Activated CD8-positive, alpha-beta memory T cell treated with anti-CD3 and anti-CD28 coated beads, Interleukin-2, amount 10 ng/mL, durations not matched to agents 7 days and 5 days (primary cell): ENCODE measurements at regions not wholly inside any gene's neighbourhood (a gene's known extent, or its start where the extent isn't known, plus 50 kb on each side); places are given as distances from the start of the nearest gene placed in this dataset.
"Not testable (repeated sequence)": the region's sequence is repeated elsewhere in the genome, so short reads cannot be mapped to it uniquely, and the experiment has no call there.

Source experiments
- ATAC-seq: fragments of 150-1000 bp; cut with Tn5 transposase; one replicate; pipeline ENCODE4 v1.10.0; 2021; ENCODE audit warnings: moderate library complexity
- CTCF ChIA-PET: fragments of 350-600 bp; sonication (Branson Sonifier 250); formaldehyde crosslinking; loops from one replicate; lab custom pipeline; 2021; ENCODE audit warnings: antibody characterized with exemption; lab: Charles Lee
- DNase-seq: peaks from one replicate; pipeline ENCODE4 v3.0.0-alpha.2; 2020
- H3K27ac Mint-ChIP-seq: one replicate; pipeline ENCODE4 v1.8.0; 2021; ENCODE audit warnings: mild to moderate bottlenecking, mixed read lengths
- H3K27me3 Mint-ChIP-seq: one replicate; pipeline ENCODE4 v1.8.0; 2021; ENCODE audit warnings: mixed read lengths
- H3K36me3 Mint-ChIP-seq: one replicate; pipeline ENCODE4 v1.8.0; 2021; ENCODE audit warnings: mild to moderate bottlenecking, mixed read lengths
- H3K4me1 Mint-ChIP-seq: one replicate; pipeline ENCODE4 v1.8.0; 2021; ENCODE audit warnings: mixed read lengths
- H3K4me3 Mint-ChIP-seq: one replicate; pipeline ENCODE4 v1.8.0; 2021; ENCODE audit warnings: mild to moderate bottlenecking, moderate library complexity, mixed read lengths
- H3K9me3 Mint-ChIP-seq: one replicate; pipeline ENCODE4 v1.8.0; 2022; ENCODE audit warnings: low read depth, mixed read lengths

GRCh38 chr5:30499402-30499801 is 694.1 kb upstream of the CDH6 start:
- Mint-ChIP-seq H3K9me3 (peaks cover 10% of the 10 kb centered on the region), H3K36me3 (no peaks in the 10 kb centered on the region), H3K4me3 (no peak overlapping the region), H3K27ac (no peak overlapping the region), H3K27me3 (no peaks in the 10 kb centered on the region), H3K4me1 (no peaks in the 10 kb centered on the region)
- no peak for DNase-seq
- no peak for ATAC-seq
- CTCF ChIA-PET = no interaction called here

DNA sequence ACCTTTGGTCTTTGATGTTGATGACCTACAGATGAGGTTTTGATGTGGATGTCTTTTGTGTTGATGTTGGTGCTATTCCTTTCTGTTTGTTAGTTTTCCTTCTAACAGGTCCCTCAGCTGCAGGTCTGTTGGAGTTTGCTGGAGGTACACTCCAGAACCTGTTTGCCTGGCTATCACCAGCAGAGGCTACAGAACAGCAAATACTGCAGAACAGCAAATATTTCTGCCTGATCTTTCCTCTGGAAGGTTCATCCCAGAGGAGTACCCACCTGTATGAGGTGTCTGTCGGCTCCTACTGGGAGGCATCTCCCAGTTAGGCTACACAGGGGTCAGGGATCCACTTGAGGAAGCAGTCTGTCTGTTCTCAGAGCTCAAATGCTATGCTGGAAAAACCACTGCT is 694.5 kb upstream of the CDH6 start:
- ATAC-seq (no peak), DNase-seq (no peak)
- no peak overlapping the region for H3K27ac Mint-ChIP-seq
- no peaks in the 10 kb centered on the region for H3K4me1 Mint-ChIP-seq
- CTCF ChIA-PET = no interaction called here
- no peak overlapping the region for H3K4me3 Mint-ChIP-seq
- H3K27me3 Mint-ChIP-seq = no peaks in the 10 kb centered on the region
- H3K9me3 Mint-ChIP-seq = peaks cover 10% of the 10 kb centered on the region
- no peaks in the 10 kb centered on the region for H3K36me3 Mint-ChIP-seq

DNA sequence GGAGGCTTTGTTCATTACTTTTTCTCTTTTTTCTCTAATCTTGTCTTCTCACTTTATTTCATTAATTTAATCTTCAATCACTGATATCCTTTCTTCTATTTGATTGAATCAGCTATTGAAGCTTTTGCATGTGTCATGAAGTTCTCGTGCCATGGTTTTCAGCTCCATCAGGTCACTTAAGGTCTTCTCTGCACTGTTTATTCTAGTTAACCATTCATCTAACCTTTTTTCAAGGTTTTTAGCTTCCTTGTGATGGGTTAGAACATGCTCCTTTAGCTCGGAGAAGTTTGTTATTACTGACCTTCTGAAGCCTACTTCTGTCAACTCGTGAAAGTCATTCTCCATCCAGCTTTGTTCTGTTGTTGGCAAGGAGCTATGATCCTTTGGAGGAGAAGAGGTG is 695.0 kb upstream of the CDH6 start:
- H3K27me3 Mint-ChIP-seq, DNase-seq, CTCF ChIA-PET, H3K4me1 Mint-ChIP-seq, H3K4me3 Mint-ChIP-seq, ATAC-seq, H3K27ac Mint-ChIP-seq, H3K36me3 Mint-ChIP-seq: not testable (repeated sequence)
- H3K9me3 Mint-ChIP-seq = peaks cover 10% of the 10 kb centered on the region

DNA sequence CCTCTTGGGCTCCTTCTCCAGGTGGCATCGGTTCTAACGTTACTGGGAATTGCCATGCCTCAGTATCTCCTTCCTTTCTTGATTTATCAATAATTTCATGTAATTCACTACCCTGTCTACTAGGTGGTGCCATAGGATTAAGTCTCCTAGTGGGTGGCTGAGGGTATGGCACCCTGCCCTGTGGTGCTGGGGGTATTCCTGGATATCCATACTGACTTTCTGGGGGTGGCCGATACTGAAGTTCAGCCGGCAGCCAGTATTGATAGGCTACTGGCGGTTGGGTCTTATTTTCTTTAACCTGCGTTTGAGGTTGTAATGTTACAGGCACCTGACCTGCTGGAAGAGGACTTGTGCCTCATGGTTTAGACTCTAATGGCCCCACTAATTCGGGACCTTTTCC is 699.4 kb upstream of the CDH6 start:
- H3K36me3 Mint-ChIP-seq, H3K4me1 Mint-ChIP-seq, H3K27me3 Mint-ChIP-seq, H3K9me3 Mint-ChIP-seq, CTCF ChIA-PET, H3K27ac Mint-ChIP-seq, ATAC-seq, H3K4me3 Mint-ChIP-seq, DNase-seq: not testable (repeated sequence)

- DNase-seq (no peak), ATAC-seq (no peak)
- Mint-ChIP-seq H3K4me1 (no peaks in the 10 kb centered on the region), H3K27me3 (no peaks in the 10 kb centered on the region), H3K27ac (no peak overlapping the region), H3K4me3 (no peak overlapping the region), H3K9me3 (peaks cover 26% of the 10 kb centered on the region), H3K36me3 (no peaks in the 10 kb centered on the region)
- CTCF ChIA-PET = no interaction called here
These were observed 714.4 kb upstream of the CDH6 start for GRCh38 chr5:30479104-30479503.

GRCh38 chr5:30475429-30475828 is 718.1 kb upstream of the CDH6 start:
- CTCF ChIA-PET = no interaction called here
- DNase-seq (no peak), ATAC-seq (no peak)
- Mint-ChIP-seq H3K27ac (no peak overlapping the region), H3K36me3 (no peaks in the 10 kb centered on the region), H3K4me3 (no peak overlapping the region), H3K9me3 (peaks cover 21% of the 10 kb centered on the region), H3K4me1 (no peaks in the 10 kb centered on the region), H3K27me3 (no peaks in the 10 kb centered on the region)

- DNase-seq (no peak), ATAC-seq (no peak)
- CTCF ChIA-PET = no interaction called here
- no peaks in the 10 kb centered on the region for H3K4me1 Mint-ChIP-seq
- no peak overlapping the region for H3K27ac Mint-ChIP-seq
- H3K4me3 Mint-ChIP-seq = no peak overlapping the region
- no peaks in the 10 kb centered on the region for H3K27me3 Mint-ChIP-seq
- peaks cover 21% of the 10 kb centered on the region for H3K9me3 Mint-ChIP-seq
- H3K36me3 Mint-ChIP-seq = no peaks in the 10 kb centered on the region
These were observed 723.8 kb upstream of the CDH6 start for GRCh38 chr5:30469691-30470090.

GRCh38 chr5:30458681-30459080 is 734.8 kb upstream of the CDH6 start:
- DNase-seq (no peak), ATAC-seq (no peak)
- H3K27ac Mint-ChIP-seq = no peak overlapping the region
- no peaks in the 10 kb centered on the region for H3K36me3 Mint-ChIP-seq
- H3K4me1 Mint-ChIP-seq = no peaks in the 10 kb centered on the region
- peaks cover 7% of the 10 kb centered on the region for H3K9me3 Mint-ChIP-seq
- CTCF ChIA-PET = no interaction called here
- H3K27me3 Mint-ChIP-seq = no peaks in the 10 kb centered on the region
- H3K4me3 Mint-ChIP-seq = no peak overlapping the region

DNA sequence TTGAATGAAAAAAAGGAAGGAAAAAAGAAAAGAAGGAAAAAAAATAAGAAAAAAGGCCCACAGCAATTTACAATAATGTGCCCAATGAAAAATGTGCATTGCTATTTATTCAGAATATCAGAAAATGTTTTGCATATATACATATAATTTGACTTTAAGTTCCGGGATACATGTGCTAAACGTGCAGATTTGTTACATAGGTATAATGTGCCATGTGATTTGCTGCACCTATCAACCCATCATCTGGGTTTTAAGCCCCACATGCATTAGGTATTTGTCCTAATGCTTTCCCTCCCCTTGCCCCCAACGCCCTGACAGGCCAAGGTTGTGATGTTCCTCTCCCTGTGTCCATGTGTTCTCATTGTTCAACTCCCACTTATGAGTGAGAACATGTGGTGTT is 738.0 kb upstream of the CDH6 start:
- H3K4me3 Mint-ChIP-seq, ATAC-seq, CTCF ChIA-PET, H3K9me3 Mint-ChIP-seq, H3K36me3 Mint-ChIP-seq, H3K27me3 Mint-ChIP-seq, H3K4me1 Mint-ChIP-seq, H3K27ac Mint-ChIP-seq, DNase-seq: not testable (repeated sequence)

GRCh38 chr5:30453168-30453567 is 740.3 kb upstream of the CDH6 start:
- H3K27ac Mint-ChIP-seq = no peak overlapping the region
- CTCF ChIA-PET = no interaction called here
- H3K9me3 Mint-ChIP-seq = peaks cover 8% of the 10 kb centered on the region
- DNase-seq (no peak), ATAC-seq (no peak)
- H3K27me3 Mint-ChIP-seq = no peaks in the 10 kb centered on the region
- H3K4me1 Mint-ChIP-seq = no peaks in the 10 kb centered on the region
- no peak overlapping the region for H3K4me3 Mint-ChIP-seq
- H3K36me3 Mint-ChIP-seq = no peaks in the 10 kb centered on the region

DNA sequence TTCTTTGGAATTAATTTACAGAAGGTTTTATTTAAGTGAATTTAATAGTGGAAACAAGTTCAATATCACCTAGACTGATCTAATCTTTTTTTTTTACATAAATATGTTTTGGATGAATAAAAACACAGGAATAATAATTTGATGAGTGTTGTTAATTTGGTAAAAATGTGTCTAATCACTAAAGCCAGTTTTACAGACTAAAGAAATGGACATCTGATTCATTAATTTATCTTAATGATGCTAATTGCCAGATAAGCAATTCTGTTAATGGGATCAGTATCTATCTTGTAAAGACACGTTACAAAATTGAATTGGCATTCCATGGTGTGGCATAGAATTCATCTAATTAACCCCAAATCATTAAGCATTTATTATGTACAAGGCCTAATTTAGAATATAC is 743.3 kb upstream of the CDH6 start:
- Mint-ChIP-seq H3K9me3 (peaks cover 15% of the 10 kb centered on the region), H3K36me3 (no peaks in the 10 kb centered on the region), H3K27ac (no peak overlapping the region), H3K4me3 (no peak overlapping the region), H3K27me3 (no peaks in the 10 kb centered on the region), H3K4me1 (no peaks in the 10 kb centered on the region)
- no peak for ATAC-seq
- no peak for DNase-seq
- CTCF ChIA-PET = no interaction called here

GRCh38 chr5:30447431-30447830 is 746.1 kb upstream of the CDH6 start:
- peaks cover 15% of the 10 kb centered on the region for H3K9me3 Mint-ChIP-seq
- CTCF ChIA-PET = no interaction called here
- H3K4me3 Mint-ChIP-seq = no peak overlapping the region
- H3K36me3 Mint-ChIP-seq = no peaks in the 10 kb centered on the region
- no peaks in the 10 kb centered on the region for H3K27me3 Mint-ChIP-seq
- H3K27ac Mint-ChIP-seq = no peak overlapping the region
- ATAC-seq = no peak
- H3K4me1 Mint-ChIP-seq = no peaks in the 10 kb centered on the region
- no peak for DNase-seq

DNA sequence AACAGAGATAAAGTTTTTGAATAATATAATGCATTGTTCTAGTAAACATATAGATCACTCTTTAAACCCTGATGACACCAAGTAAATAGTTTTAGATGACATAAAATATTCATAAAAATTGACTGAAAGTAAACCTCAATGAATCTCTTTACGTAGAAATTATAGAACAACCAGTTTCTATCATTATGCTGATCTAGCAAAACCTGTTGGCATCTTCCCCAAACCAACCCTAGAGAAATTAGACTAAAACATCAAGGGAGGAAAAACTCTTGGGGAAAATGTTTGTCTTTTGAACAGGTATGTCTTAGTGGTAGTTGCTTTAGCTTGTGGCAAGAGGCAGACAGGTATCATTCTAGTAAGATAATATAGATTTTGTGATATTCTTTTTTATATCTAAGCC is 747.0 kb upstream of the CDH6 start:
- Mint-ChIP-seq H3K36me3 (no peaks in the 10 kb centered on the region), H3K4me1 (no peaks in the 10 kb centered on the region), H3K27me3 (no peaks in the 10 kb centered on the region), H3K4me3 (no peak overlapping the region), H3K27ac (no peak overlapping the region), H3K9me3 (peaks cover 15% of the 10 kb centered on the region)
- CTCF ChIA-PET = no interaction called here
- ATAC-seq (no peak), DNase-seq (no peak)

- no peaks in the 10 kb centered on the region for H3K4me1 Mint-ChIP-seq
- CTCF ChIA-PET = no interaction called here
- H3K27me3 Mint-ChIP-seq = no peaks in the 10 kb centered on the region
- DNase-seq (no peak), ATAC-seq (no peak)
- peaks cover 24% of the 10 kb centered on the region for H3K9me3 Mint-ChIP-seq
- H3K4me3 Mint-ChIP-seq = no peak overlapping the region
- no peak overlapping the region for H3K27ac Mint-ChIP-seq
- no peaks in the 10 kb centered on the region for H3K36me3 Mint-ChIP-seq
These were observed 754.7 kb upstream of the CDH6 start for GRCh38 chr5:30438785-30439184.

- Mint-ChIP-seq H3K36me3 (no peaks in the 10 kb centered on the region), H3K4me3 (no peak overlapping the region), H3K9me3 (peaks cover 24% of the 10 kb centered on the region), H3K27me3 (no peaks in the 10 kb centered on the region), H3K4me1 (no peaks in the 10 kb centered on the region), H3K27ac (no peak overlapping the region)
- CTCF ChIA-PET = no interaction called here
- DNase-seq = no peak
- no peak for ATAC-seq
These were observed 756.8 kb upstream of the CDH6 start for GRCh38 chr5:30436691-30437090.
